Testis (tissue), 2 donors: ENCODE measurements at regions not wholly inside any gene's neighbourhood (a gene's known extent, or its start where the extent isn't known, plus 50 kb on each side); places are given as distances from the start of the nearest gene placed in this dataset.

ENCODE experiments used
- POLR2A ChIP-seq: fragments of 450-650 bp; IDR thresholded peaks from one replicate; pipeline ENCODE4 v1.6.1; 2017; ENCODE audit warnings: antibody characterized with exemption, mild to moderate bottlenecking, moderate library complexity
- TF ChIP-seq, protein P1 (sequence below), 3 experiments: fragments of 450-650 bp in 2 of 3; fragments of 200-600 bp in 1 of 3; sonication (generic) in 1 of 3; IDR thresholded peaks; one replicate each; pipeline ENCODE4 v1.5.1; 2016 to 2019; ENCODE audit warnings: antibody characterized with exemption in 3 of 3, mild to moderate bottlenecking in 2 of 3, moderate library complexity in 1 of 3

DNA sequence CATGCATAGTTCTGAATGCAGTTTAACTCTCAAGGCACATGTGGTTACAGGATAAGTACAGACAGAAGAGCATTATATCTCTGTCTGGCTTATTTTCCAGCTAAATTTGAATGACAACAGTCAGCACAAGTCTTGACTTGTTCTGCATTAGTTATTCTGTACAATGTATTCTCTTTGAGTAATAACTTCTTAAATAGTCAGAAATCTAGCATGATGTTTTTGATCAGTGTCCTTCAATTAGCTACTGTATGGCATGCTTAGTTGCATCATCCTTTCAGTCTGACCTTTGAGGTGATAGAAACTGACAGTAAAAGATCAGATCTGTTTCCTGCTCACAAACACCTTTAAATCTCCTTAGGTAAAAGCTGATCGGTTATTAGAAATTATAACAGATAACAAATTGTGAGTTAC is 118.1 kb downstream of the ARL4A start:
- TF ChIP-seq, protein P1, sequence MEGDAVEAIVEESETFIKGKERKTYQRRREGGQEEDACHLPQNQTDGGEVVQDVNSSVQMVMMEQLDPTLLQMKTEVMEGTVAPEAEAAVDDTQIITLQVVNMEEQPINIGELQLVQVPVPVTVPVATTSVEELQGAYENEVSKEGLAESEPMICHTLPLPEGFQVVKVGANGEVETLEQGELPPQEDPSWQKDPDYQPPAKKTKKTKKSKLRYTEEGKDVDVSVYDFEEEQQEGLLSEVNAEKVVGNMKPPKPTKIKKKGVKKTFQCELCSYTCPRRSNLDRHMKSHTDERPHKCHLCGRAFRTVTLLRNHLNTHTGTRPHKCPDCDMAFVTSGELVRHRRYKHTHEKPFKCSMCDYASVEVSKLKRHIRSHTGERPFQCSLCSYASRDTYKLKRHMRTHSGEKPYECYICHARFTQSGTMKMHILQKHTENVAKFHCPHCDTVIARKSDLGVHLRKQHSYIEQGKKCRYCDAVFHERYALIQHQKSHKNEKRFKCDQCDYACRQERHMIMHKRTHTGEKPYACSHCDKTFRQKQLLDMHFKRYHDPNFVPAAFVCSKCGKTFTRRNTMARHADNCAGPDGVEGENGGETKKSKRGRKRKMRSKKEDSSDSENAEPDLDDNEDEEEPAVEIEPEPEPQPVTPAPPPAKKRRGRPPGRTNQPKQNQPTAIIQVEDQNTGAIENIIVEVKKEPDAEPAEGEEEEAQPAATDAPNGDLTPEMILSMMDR (IDR thresholded peaks at IDR 0.05), result no peak
- TF ChIP-seq POLR2A, result no peak
